GM23338 (cell line): ENCODE measurements at regions not wholly inside any gene's neighbourhood (a gene's known extent, or its start where the extent isn't known, plus 50 kb on each side); places are given as distances from the start of the nearest gene placed in this dataset.

ENCODE experiments used
- ATAC-seq: fragments of 200-7000 bp; cut with Tn5 transposase; 3 replicates; pipeline ENCODE4 v1.9.1; 2020
- DNase-seq: peaks from one replicate; pipeline ENCODE4 v3.0.0-alpha.2; 2015; ENCODE audit warnings: low spot score
- H2AFZ ChIP-seq: fragments of 200-600 bp; sonication (generic); 2 replicates; pipeline ENCODE4 v1.8.0; 2016; ENCODE audit warnings: antibody characterized with exemption, mild to moderate bottlenecking, moderate library complexity
- H3F3A ChIP-seq: fragments of 200-600 bp; sonication (generic); replicated peaks from 2 replicates; pipeline ENCODE4 v1.8.0; 2017; ENCODE audit warnings: antibody characterized with exemption, mixed run types, low read depth
- H3K27ac ChIP-seq: fragments of 200-600 bp; sonication (generic); 2 replicates; pipeline ENCODE4 v1.6.1; 2016; ENCODE audit warnings: low read depth
- H3K27me3 ChIP-seq: fragments of 200-600 bp; sonication (generic); 2 replicates; pipeline ENCODE4 v1.8.0; 2016; ENCODE audit warnings: mild to moderate bottlenecking, mixed run types, moderate library complexity; ENCODE audit not compliant: insufficient read depth
- H3K36me3 ChIP-seq: fragments of 200-600 bp; sonication (generic); 2 replicates; pipeline ENCODE4 v1.8.0; 2016; ENCODE audit warnings: mild to moderate bottlenecking; ENCODE audit not compliant: insufficient read depth
- H3K4me1 ChIP-seq: fragments of 200-600 bp; sonication (generic); 2 replicates; pipeline ENCODE4 v1.8.0; 2016; ENCODE audit warnings: mild to moderate bottlenecking, moderate library complexity; ENCODE audit not compliant: insufficient read depth
- H3K4me2 ChIP-seq: fragments of 200-600 bp; sonication (generic); 2 replicates; pipeline ENCODE4 v1.7.1; 2017; ENCODE audit warnings: mixed run types
- H3K4me3 ChIP-seq: fragments of 200-600 bp; sonication (generic); 2 replicates; pipeline ENCODE4 v1.6.1; 2016; ENCODE audit warnings: mixed run types
- H3K79me2 ChIP-seq: fragments of 200-600 bp; sonication (generic); replicated peaks from 2 replicates; pipeline ENCODE4 v1.8.0; 2017; ENCODE audit warnings: mild to moderate bottlenecking; ENCODE audit not compliant: insufficient read depth
- H3K9me2 ChIP-seq: fragments of 200-600 bp; sonication (generic); 2 replicates; pipeline ENCODE4 v1.8.0; 2017; ENCODE audit not compliant: insufficient read depth
- H4K20me1 ChIP-seq: fragments of 200-600 bp; sonication (generic); replicated peaks from 2 replicates; pipeline ENCODE4 v1.8.0; 2017; ENCODE audit warnings: mild to moderate bottlenecking; ENCODE audit not compliant: insufficient read depth
- H3K27ac Mint-ChIP-seq: 2 replicates; pipeline ENCODE4 v1.8.0; 2020; ENCODE audit warnings: inconsistent platforms, mild to moderate bottlenecking, moderate library complexity, mixed read lengths
- H3K27me3 Mint-ChIP-seq: 3 replicates; pipeline ENCODE4 v1.8.0; 2022; ENCODE audit warnings: low read depth, mild to moderate bottlenecking, moderate library complexity, mixed read lengths, inconsistent platforms; ENCODE audit not compliant: insufficient read depth, poor library complexity
- H3K36me3 Mint-ChIP-seq: 3 replicates; pipeline ENCODE4 v1.8.0; 2021; ENCODE audit warnings: low read depth, mild to moderate bottlenecking, inconsistent platforms, moderate library complexity, mixed read lengths
- H3K4me1 Mint-ChIP-seq: 3 replicates; pipeline ENCODE4 v1.8.0; 2020; ENCODE audit warnings: mild to moderate bottlenecking, inconsistent platforms, mixed read lengths
- H3K4me3 Mint-ChIP-seq: 3 replicates; pipeline ENCODE4 v1.8.0; 2021; ENCODE audit warnings: moderate library complexity, mild to moderate bottlenecking, inconsistent platforms, mixed read lengths
- H3K9me3 Mint-ChIP-seq: 3 replicates; pipeline ENCODE4 v1.8.0; 2020; ENCODE audit warnings: moderate library complexity, mild to moderate bottlenecking, inconsistent platforms, mixed read lengths
- EZH2 ChIP-seq: fragments of 200-600 bp; sonication (generic); IDR thresholded peaks from one replicate; pipeline ENCODE4 v1.8.0; 2017; ENCODE audit warnings: antibody characterized with exemption, mild to moderate bottlenecking, low read depth; ENCODE audit not compliant: unreplicated experiment
- NANOG ChIP-seq: IDR thresholded peaks from 2 replicates; pipeline ENCODE4 v1.6.1; 2016; ENCODE audit warnings: antibody characterized with exemption, borderline replicate concordance
- TF ChIP-seq, protein P1 (sequence below): fragments of 250-450 bp; sonication (Bioruptor Pico); IDR thresholded peaks from 2 replicates; pipeline ENCODE4 v1.5.0; 2020; ENCODE audit warnings: mild to moderate bottlenecking, moderate library complexity
- TF ChIP-seq, protein P2 (sequence below): IDR thresholded peaks from 2 replicates; pipeline ENCODE4 v1.6.1; 2016; ENCODE audit warnings: antibody characterized with exemption

DNA sequence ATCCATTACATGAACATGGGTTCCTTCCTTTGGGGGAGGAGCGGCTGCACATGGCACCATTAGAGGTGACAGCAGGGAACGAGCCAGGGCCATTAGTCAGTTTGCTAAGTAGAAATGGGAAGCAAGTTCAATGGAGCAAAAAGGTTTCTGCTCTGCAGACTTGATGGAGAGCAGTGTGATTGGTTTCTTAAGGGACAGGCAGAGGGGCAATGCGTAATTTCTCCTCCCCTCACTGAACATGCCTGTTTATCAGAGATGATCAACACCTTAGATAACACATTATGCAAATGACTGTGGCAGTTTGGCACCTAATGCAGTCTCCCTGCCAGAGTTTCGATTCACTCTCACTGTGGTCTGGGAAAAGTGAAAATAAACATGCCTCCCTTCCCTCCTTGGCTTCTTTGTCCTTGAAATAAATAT lies 414.5 kb downstream of the STK39 start (continued):
- TF ChIP-seq, protein P1, sequence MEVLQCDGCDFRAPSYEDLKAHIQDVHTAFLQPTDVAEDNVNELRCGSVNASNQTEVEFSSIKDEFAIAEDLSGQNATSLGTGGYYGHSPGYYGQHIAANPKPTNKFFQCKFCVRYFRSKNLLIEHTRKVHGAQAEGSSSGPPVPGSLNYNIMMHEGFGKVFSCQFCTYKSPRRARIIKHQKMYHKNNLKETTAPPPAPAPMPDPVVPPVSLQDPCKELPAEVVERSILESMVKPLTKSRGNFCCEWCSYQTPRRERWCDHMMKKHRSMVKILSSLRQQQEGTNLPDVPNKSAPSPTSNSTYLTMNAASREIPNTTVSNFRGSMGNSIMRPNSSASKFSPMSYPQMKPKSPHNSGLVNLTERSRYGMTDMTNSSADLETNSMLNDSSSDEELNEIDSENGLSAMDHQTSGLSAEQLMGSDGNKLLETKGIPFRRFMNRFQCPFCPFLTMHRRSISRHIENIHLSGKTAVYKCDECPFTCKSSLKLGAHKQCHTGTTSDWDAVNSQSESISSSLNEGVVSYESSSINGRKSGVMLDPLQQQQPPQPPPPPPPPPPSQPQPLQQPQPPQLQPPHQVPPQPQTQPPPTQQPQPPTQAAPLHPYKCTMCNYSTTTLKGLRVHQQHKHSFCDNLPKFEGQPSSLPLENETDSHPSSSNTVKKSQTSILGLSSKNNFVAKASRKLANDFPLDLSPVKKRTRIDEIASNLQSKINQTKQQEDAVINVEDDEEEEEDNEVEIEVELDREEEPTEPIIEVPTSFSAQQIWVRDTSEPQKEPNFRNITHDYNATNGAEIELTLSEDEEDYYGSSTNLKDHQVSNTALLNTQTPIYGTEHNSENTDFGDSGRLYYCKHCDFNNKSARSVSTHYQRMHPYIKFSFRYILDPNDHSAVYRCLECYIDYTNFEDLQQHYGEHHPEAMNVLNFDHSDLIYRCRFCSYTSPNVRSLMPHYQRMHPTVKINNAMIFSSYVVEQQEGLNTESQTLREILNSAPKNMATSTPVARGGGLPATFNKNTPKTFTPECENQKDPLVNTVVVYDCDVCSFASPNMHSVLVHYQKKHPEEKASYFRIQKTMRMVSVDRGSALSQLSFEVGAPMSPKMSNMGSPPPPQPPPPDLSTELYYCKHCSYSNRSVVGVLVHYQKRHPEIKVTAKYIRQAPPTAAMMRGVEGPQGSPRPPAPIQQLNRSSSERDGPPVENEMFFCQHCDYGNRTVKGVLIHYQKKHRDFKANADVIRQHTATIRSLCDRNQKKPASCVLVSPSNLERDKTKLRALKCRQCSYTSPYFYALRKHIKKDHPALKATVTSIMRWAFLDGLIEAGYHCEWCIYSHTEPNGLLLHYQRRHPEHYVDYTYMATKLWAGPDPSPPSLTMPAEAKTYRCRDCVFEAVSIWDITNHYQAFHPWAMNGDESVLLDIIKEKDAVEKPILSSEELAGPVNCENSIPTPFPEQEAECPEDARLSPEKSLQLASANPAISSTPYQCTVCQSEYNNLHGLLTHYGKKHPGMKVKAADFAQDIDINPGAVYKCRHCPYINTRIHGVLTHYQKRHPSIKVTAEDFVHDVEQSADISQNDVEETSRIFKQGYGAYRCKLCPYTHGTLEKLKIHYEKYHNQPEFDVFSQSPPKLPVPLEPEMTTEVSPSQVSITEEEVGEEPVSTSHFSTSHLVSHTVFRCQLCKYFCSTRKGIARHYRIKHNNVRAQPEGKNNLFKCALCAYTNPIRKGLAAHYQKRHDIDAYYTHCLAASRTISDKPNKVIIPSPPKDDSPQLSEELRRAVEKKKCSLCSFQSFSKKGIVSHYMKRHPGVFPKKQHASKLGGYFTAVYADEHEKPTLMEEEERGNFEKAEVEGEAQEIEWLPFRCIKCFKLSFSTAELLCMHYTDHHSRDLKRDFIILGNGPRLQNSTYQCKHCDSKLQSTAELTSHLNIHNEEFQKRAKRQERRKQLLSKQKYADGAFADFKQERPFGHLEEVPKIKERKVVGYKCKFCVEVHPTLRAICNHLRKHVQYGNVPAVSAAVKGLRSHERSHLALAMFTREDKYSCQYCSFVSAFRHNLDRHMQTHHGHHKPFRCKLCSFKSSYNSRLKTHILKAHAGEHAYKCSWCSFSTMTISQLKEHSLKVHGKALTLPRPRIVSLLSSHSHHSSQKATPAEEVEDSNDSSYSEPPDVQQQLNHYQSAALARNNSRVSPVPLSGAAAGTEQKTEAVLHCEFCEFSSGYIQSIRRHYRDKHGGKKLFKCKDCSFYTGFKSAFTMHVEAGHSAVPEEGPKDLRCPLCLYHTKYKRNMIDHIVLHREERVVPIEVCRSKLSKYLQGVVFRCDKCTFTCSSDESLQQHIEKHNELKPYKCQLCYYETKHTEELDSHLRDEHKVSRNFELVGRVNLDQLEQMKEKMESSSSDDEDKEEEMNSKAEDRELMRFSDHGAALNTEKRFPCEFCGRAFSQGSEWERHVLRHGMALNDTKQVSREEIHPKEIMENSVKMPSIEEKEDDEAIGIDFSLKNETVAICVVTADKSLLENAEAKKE (CRISPR knock-in tag): no peak
- TF ChIP-seq NANOG (no peak), EZH2 (no peak)

DNA sequence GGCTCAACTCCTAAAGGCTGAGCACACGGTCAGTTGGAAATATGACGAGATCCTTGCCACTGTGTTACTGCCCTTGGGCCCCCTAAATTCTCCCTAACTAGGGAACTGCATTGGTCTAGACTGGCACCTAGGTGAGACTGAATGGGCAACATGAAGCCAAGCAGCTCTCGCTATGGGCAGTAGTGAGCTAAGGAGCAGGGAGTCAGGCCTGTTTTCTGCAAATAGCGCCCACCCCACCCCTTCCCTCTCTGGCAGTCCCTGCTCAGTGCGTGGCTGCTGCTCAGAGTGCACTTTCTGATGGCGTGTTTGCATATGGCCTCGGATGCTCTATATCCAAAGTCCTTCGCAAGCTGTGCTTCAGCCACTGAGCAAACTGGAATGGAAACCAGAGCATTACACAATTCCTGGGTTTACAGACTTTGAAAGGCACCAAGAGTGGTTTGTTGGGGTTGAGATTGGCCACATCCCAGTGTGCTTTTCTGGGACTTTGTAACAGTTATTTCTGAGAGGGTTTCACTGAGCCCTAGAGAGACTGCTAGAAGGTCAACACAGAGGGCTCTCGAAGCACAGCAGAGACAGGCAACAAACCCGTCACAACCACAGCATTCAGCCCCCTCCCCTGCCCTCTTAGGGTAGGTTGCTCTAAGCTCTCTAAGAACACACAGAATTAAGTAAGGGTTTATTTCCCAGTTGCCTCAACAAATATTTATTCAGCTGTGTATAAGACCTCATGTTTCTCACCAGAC lies 419.9 kb downstream of the STK39 start:
- no peaks in the 10 kb centered on the region for H4K20me1 ChIP-seq
- H3K4me3 ChIP-seq: no peak overlapping the region
- H3K4me1 Mint-ChIP-seq: peaks cover 5% of the 10 kb centered on the region
- TF ChIP-seq, protein P2, sequence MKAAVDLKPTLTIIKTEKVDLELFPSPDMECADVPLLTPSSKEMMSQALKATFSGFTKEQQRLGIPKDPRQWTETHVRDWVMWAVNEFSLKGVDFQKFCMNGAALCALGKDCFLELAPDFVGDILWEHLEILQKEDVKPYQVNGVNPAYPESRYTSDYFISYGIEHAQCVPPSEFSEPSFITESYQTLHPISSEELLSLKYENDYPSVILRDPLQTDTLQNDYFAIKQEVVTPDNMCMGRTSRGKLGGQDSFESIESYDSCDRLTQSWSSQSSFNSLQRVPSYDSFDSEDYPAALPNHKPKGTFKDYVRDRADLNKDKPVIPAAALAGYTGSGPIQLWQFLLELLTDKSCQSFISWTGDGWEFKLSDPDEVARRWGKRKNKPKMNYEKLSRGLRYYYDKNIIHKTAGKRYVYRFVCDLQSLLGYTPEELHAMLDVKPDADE: no peak
- no peak overlapping the region for H2AFZ ChIP-seq
- H3K27me3 Mint-ChIP-seq: no peaks in the 10 kb centered on the region
- no peaks in the 10 kb centered on the region for H3F3A ChIP-seq
- no peaks in the 10 kb centered on the region for H3K36me3 ChIP-seq
- no peaks in the 10 kb centered on the region for H3K27me3 ChIP-seq
- no peaks in the 10 kb centered on the region for H3K9me3 Mint-ChIP-seq
- no peak for DNase-seq
- H3K9me2 ChIP-seq: no peaks in the 10 kb centered on the region
- no peak overlapping the region for H3K27ac Mint-ChIP-seq
- H3K79me2 ChIP-seq: no peaks in the 10 kb centered on the region
- no peak overlapping the region for H3K4me2 ChIP-seq
- no peak overlapping the region for H3K4me3 Mint-ChIP-seq
- H3K4me1 ChIP-seq: no peaks in the 10 kb centered on the region
- peaks cover 18% of the 10 kb centered on the region for H3K36me3 Mint-ChIP-seq
- ATAC-seq: no peak
- H3K27ac ChIP-seq: no peak overlapping the region
